ENCODE measurements at regions not wholly inside any gene's neighbourhood (a gene's known extent, or its start where the extent isn't known, plus 50 kb on each side); places are given as distances from the start of the nearest gene placed in this dataset.

DNA sequence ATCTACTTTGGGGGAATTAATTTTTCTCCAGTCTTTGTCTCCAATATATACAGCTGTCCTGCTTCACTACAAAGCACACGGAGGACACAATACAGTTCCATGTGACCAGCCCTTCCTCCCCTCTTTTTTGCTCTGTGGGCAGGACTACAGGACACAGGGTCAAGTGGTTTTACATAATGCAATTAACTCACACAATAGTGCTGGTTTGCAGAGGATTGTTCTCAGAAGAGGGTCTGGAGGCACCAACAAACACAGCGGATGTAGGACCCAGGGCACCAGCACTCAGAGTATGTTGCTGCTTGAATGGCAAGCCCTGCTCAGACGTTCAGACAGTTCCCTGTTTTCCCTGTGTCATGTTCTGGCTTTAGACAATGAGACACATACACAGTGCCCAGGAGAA is 52.0 kb upstream of the NPTX2 start:
- DNase-seq (no peak), ATAC-seq (ENCODE audit: low FRiP score) (no peak)
- 60 to 62% methylated on average over 3 of the region's 3 CpGs for WGBS, 2 donors
- no peaks in the 10 kb centered on the region for H3K27me3 ChIP-seq (ENCODE audit: control insufficient read depth in 1 of 2, insufficient read depth in 2 of 2, low read length in 1 of 2)
- H3K9me3 ChIP-seq (ENCODE audit: control insufficient read depth, low read length) = peaks cover 10% of the 10 kb centered on the region
- no peaks in the 10 kb centered on the region for H3K36me3 ChIP-seq (ENCODE audit: control insufficient read depth in 1 of 2, insufficient read depth in 2 of 2, low read length in 1 of 2)
- no peak overlapping the region for H3K27ac ChIP-seq (ENCODE audit: low read depth in 1 of 2, low read length in 2 of 2)
- no peak overlapping the region for H3K4me3 ChIP-seq (ENCODE audit: low read length in 2 of 2)
- no peaks in the 10 kb centered on the region for H3K4me1 ChIP-seq (ENCODE audit: control insufficient read depth in 1 of 2, insufficient read depth in 2 of 2, low read length in 2 of 2)
- intact Hi-C loops (cut with DNase I) = no loop called here

DNA sequence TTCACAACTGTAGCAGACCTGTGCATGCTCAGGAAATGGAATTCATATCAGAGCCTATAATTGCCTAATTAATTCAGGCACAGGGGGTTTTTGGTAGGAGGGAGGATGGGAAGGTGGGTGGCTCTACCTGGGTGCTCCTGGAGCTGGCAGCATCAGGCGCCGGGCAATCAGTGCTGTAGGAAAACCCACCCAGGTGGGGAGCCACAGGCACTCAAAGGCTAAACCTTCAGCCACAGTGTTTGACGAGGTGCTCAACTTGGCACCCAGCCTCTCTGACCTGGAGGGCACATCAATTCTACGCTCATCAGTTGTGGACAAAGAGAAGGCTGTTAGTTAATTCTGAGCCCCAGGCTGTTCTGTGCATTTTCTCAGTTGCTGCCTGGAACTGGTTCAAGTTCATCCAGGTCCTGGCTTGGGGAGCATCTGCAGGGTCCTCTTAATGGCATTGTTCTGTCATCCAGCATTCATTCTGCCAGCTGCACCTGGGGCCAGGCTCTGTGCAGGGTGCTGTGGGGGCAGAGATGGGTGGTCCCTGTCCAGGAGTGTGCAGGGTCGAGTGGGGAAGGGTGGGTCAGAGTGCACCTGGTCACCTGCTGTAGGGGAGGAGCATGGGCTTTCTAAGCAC is 54.1 kb upstream of the NPTX2 start:
- intact Hi-C loops (cut with DNase I) = no loop called here
- Histone ChIP-seq H3K27me3 (ENCODE audit: control insufficient read depth in 1 of 2, insufficient read depth in 2 of 2, low read length in 1 of 2) (no peaks in the 10 kb centered on the region), H3K36me3 (ENCODE audit: control insufficient read depth in 1 of 2, insufficient read depth in 2 of 2, low read length in 1 of 2) (no peaks in the 10 kb centered on the region), H3K4me1 (ENCODE audit: control insufficient read depth in 1 of 2, insufficient read depth in 2 of 2, low read length in 2 of 2) (no peaks in the 10 kb centered on the region), H3K9me3 (ENCODE audit: control insufficient read depth, low read length) (peaks cover 10% of the 10 kb centered on the region), H3K4me3 (ENCODE audit: low read length in 2 of 2) (no peak overlapping the region), H3K27ac (ENCODE audit: low read depth in 1 of 2, low read length in 2 of 2) (no peak overlapping the region)
- no peak for DNase-seq
- no peak for ATAC-seq (ENCODE audit: low FRiP score)
- 71 to 74% methylated on average over 5 of the region's 5 CpGs for WGBS, 2 donors

DNA sequence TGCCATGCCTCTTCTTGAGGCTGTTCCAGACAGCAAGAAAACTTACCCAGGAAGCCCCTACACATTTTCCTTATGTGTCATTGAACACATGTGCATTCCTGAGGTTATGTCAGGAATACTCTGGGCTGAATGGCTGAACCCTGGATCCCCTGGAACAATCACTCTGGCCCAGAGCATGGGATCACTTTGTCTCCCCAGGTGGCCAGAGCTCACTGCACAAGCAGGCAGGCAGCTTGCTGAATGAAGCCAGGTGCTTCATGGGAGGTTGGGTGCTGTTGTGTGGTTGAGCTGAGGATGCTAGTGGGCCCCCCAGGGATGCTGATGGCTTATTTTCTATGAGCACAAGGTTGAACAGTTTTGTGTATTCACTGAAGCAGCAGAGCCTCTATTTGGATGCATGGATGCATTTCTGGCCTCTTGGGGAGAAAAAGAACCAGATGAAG is 54.7 kb upstream of the NPTX2 start:
- H3K4me3 ChIP-seq (ENCODE audit: low read length in 2 of 2) = no peak overlapping the region
- H3K4me1 ChIP-seq (ENCODE audit: control insufficient read depth in 1 of 2, insufficient read depth in 2 of 2, low read length in 2 of 2) = no peaks in the 10 kb centered on the region
- DNase-seq (no peak), ATAC-seq (ENCODE audit: low FRiP score) (no peak)
- no peaks in the 10 kb centered on the region for H3K27me3 ChIP-seq (ENCODE audit: control insufficient read depth in 1 of 2, insufficient read depth in 2 of 2, low read length in 1 of 2)
- peaks cover 10% of the 10 kb centered on the region for H3K9me3 ChIP-seq (ENCODE audit: control insufficient read depth, low read length)
- intact Hi-C loops (cut with DNase I) = no loop called here
- H3K36me3 ChIP-seq (ENCODE audit: control insufficient read depth in 1 of 2, insufficient read depth in 2 of 2, low read length in 1 of 2) = no peaks in the 10 kb centered on the region
- no peak overlapping the region for H3K27ac ChIP-seq (ENCODE audit: low read depth in 1 of 2, low read length in 2 of 2)

DNA sequence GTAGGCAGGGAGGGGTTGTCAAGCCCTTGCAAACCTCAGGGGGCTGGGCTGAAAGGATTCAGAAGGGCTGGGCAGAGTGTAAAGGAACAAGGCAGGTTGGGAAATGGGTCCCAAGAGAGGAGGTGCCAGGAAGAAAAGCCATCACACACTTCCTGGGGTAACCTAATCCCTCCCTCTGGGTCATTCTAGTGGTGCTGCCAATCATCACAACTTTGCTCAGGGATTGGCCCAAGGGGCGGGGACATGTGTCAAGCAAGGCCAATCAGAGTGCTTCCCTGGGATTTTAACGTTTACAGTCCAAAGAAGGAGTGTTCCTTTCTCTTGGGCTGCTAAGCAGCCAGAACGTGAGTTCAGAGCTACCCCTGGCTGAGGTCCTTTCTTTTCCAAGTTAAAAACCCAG is 57.1 kb upstream of the NPTX2 start:
- Histone ChIP-seq H3K4me1 (ENCODE audit: control insufficient read depth in 1 of 2, insufficient read depth in 2 of 2, low read length in 2 of 2) (no peaks in the 10 kb centered on the region), H3K4me3 (ENCODE audit: low read length in 2 of 2) (no peak overlapping the region), H3K27ac (ENCODE audit: low read depth in 1 of 2, low read length in 2 of 2) (no peak overlapping the region), H3K27me3 (ENCODE audit: control insufficient read depth in 1 of 2, insufficient read depth in 2 of 2, low read length in 1 of 2) (no peaks in the 10 kb centered on the region), H3K36me3 (ENCODE audit: control insufficient read depth in 1 of 2, insufficient read depth in 2 of 2, low read length in 1 of 2) (no peaks in the 10 kb centered on the region), H3K9me3 (ENCODE audit: control insufficient read depth, low read length) (peaks cover 8% of the 10 kb centered on the region)
- intact Hi-C loops (cut with DNase I) = no loop called here
- ATAC-seq (ENCODE audit: low FRiP score) (no peak), DNase-seq (no peak)
- 42 to 44% methylated on average over 3 of the region's 3 CpGs for WGBS, 2 donors

DNA sequence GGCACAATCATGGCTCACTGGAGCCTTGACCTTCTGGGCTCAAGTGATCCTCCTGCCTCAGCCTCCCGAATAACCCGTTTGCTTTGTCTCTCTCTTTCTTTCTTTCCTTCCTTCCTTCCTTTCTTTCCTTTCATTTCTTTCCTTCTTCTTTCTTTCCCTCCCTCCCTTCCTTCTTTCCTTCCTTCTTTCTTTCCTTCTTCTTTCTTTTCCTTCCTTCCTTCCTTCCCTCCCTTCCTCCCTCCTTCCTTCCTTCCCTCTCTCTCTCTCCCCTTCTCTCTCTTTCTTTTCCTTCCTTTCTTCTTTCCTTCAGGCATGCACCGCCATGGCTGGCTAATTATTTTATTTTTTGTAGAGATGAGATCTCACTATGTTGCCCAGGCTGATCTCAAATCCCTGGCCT is 57.9 kb upstream of the NPTX2 start:
- intact Hi-C loops (cut with DNase I) = no loop called here
- 92 to 93% methylated on average over 3 of the region's 3 CpGs for WGBS, 2 donors
- Histone ChIP-seq H3K27me3 (ENCODE audit: control insufficient read depth in 1 of 2, insufficient read depth in 2 of 2, low read length in 1 of 2) (no peaks in the 10 kb centered on the region), H3K4me3 (ENCODE audit: low read length in 2 of 2) (no peak overlapping the region), H3K27ac (ENCODE audit: low read depth in 1 of 2, low read length in 2 of 2) (no peak overlapping the region), H3K4me1 (ENCODE audit: control insufficient read depth in 1 of 2, insufficient read depth in 2 of 2, low read length in 2 of 2) (no peaks in the 10 kb centered on the region), H3K36me3 (ENCODE audit: control insufficient read depth in 1 of 2, insufficient read depth in 2 of 2, low read length in 1 of 2) (no peaks in the 10 kb centered on the region), H3K9me3 (ENCODE audit: control insufficient read depth, low read length) (peaks cover 3% of the 10 kb centered on the region)
- no peak for ATAC-seq (ENCODE audit: low FRiP score)
- DNase-seq = no peak

DNA sequence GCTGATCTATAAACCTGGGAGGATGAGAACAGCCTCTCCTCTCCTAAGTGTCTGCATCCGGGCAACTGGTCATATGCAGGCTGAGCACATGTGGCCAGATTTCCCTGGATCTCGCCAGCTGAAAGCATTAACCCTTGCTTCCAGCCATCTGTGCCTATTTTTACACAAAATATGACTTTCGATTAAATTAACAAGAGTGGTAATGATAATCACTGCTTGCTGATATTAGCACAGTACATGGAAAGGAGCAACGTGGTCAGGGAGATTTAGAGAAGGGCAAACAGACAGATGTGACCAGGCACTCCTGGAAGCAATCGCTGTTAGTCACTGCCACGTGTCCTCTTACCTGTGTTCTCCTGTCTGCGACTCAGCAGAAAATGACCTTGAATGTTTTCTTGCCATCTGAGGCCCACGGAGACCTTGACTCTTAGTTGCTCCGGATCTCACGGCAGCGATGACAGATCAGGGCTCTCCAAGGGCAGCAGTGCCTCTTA is 59.5 kb upstream of the NPTX2 start:
- WGBS, 2 donors = 51 to 59% methylated on average over 11 of the region's 11 CpGs
- H3K4me3 ChIP-seq (ENCODE audit: low read length in 2 of 2) = no peak overlapping the region
- no peaks in the 10 kb centered on the region for H3K36me3 ChIP-seq (ENCODE audit: control insufficient read depth in 1 of 2, insufficient read depth in 2 of 2, low read length in 1 of 2)
- H3K27me3 ChIP-seq (ENCODE audit: control insufficient read depth in 1 of 2, insufficient read depth in 2 of 2, low read length in 1 of 2) = no peaks in the 10 kb centered on the region
- intact Hi-C loops (cut with DNase I) = no loop called here
- DNase-seq = peak in 1 of 2 donors; percentile 57
- H3K27ac ChIP-seq (ENCODE audit: low read depth in 1 of 2, low read length in 2 of 2) = no peak overlapping the region
- H3K9me3 ChIP-seq (ENCODE audit: control insufficient read depth, low read length) = peaks cover 2% of the 10 kb centered on the region
- no peak for ATAC-seq (ENCODE audit: low FRiP score)
- H3K4me1 ChIP-seq (ENCODE audit: control insufficient read depth in 1 of 2, insufficient read depth in 2 of 2, low read length in 2 of 2) = no peaks in the 10 kb centered on the region

DNA sequence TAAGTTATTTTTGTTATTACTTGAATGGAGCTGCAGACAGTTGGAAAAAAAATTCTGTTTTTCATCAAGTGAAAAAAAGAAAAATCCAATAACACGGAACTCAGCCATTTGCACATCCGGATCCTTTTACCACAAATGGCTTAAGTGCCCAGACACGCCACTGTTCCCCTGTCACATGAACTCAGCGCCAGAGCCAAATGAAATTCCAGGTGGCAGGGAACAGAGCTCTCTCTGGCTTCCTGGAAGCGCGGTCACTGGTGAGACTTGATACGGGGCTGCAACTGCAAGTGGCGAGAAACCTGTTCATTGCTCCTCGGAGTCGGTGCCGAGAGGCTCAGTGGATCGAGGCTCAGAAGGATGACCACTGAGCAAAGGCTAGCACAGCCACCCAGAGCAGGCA is 60.8 kb upstream of the NPTX2 start:
- Histone ChIP-seq H3K4me3 (ENCODE audit: low read length in 2 of 2) (no peak overlapping the region), H3K9me3 (ENCODE audit: control insufficient read depth, low read length) (no peaks in the 10 kb centered on the region), H3K27ac (ENCODE audit: low read depth in 1 of 2, low read length in 2 of 2) (no peak overlapping the region), H3K27me3 (ENCODE audit: control insufficient read depth in 1 of 2, insufficient read depth in 2 of 2, low read length in 1 of 2) (no peaks in the 10 kb centered on the region), H3K36me3 (ENCODE audit: control insufficient read depth in 1 of 2, insufficient read depth in 2 of 2, low read length in 1 of 2) (no peaks in the 10 kb centered on the region), H3K4me1 (ENCODE audit: control insufficient read depth in 1 of 2, insufficient read depth in 2 of 2, low read length in 2 of 2) (no peaks in the 10 kb centered on the region)
- 78 to 80% methylated on average over 12 of the region's 12 CpGs for WGBS, 2 donors
- intact Hi-C loops (cut with DNase I) = no loop called here
- peak in 1 of 2 donors; percentile 28 for DNase-seq
- no peak for ATAC-seq (ENCODE audit: low FRiP score)

DNA sequence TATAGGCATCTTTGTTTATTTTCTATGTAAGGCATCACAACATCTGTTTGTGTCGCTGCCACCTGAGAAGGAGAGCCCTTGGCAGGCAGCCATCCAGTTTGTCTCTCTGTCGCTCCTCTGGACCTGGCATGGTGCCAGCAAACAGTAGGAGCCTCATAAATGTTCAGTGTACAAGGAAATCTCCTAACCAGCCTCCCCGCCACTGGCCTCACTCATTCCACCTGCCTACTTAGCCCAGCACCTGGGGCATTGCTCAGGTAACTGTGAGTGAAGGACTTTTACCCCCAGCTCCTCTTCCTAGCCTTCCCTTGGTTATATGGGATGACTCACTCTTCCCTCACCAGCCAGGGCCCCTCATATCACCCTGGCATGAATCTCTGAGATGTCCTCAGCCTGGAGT is 61.7 kb upstream of the NPTX2 start:
- no peak overlapping the region for H3K4me3 ChIP-seq (ENCODE audit: low read length in 2 of 2)
- DNase-seq = peak in 1 of 2 donors; percentile 26
- intact Hi-C loops (cut with DNase I) = no loop called here

DNA sequence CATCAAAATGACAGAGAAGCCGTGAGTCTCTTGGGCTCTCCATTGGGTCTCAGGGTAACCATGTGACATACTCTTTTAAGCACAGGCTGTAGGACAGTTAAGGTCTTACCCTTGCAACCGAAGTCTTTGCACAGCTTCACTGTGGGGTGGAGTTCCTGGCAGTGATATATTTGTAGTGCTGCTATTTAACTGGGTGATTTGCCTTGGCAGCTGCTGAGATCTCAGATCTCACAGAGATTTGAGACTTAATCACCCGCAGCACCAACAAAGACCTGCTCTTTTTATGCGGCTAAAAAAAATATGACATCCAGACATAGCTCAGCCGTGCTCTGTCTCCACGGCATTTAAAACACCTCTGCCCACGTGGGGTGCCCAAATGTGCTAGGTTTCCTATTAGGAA is 63.4 kb upstream of the NPTX2 start:
- Histone ChIP-seq H3K36me3 (ENCODE audit: control insufficient read depth in 1 of 2, insufficient read depth in 2 of 2, low read length in 1 of 2) (no peaks in the 10 kb centered on the region), H3K27ac (ENCODE audit: low read depth in 1 of 2, low read length in 2 of 2) (no peak overlapping the region), H3K27me3 (ENCODE audit: control insufficient read depth in 1 of 2, insufficient read depth in 2 of 2, low read length in 1 of 2) (no peaks in the 10 kb centered on the region), H3K4me1 (ENCODE audit: control insufficient read depth in 1 of 2, insufficient read depth in 2 of 2, low read length in 2 of 2) (no peaks in the 10 kb centered on the region), H3K4me3 (ENCODE audit: low read length in 2 of 2) (no peak overlapping the region), H3K9me3 (ENCODE audit: control insufficient read depth, low read length) (no peaks in the 10 kb centered on the region)
- ATAC-seq (ENCODE audit: low FRiP score) (no peak), DNase-seq (no peak)
- 73 to 75% methylated on average over 7 of the region's 7 CpGs for WGBS, 2 donors
- intact Hi-C loops (cut with DNase I) = no loop called here

More for the DNA sequence above, 61.7 kb upstream of the NPTX2 start:
- WGBS, 2 donors = 68 to 72% methylated on average over 3 of the region's 3 CpGs
- no peak overlapping the region for H3K27ac ChIP-seq (ENCODE audit: low read depth in 1 of 2, low read length in 2 of 2)
- no peaks in the 10 kb centered on the region for H3K9me3 ChIP-seq (ENCODE audit: control insufficient read depth, low read length)
- H3K36me3 ChIP-seq (ENCODE audit: control insufficient read depth in 1 of 2, insufficient read depth in 2 of 2, low read length in 1 of 2) = no peaks in the 10 kb centered on the region
- H3K4me1 ChIP-seq (ENCODE audit: control insufficient read depth in 1 of 2, insufficient read depth in 2 of 2, low read length in 2 of 2) = no peaks in the 10 kb centered on the region
- no peaks in the 10 kb centered on the region for H3K27me3 ChIP-seq (ENCODE audit: control insufficient read depth in 1 of 2, insufficient read depth in 2 of 2, low read length in 1 of 2)
- ATAC-seq (ENCODE audit: low FRiP score) = no peak
